Stimulated activated CD8-positive, alpha-beta memory T cell treated with anti-CD3 and anti-CD28 coated beads, Interleukin-2, amount 100 ng/mL, for 48 hours (primary cell): ENCODE measurements at regions not wholly inside any gene's neighbourhood (a gene's known extent, or its start where the extent isn't known, plus 50 kb on each side); places are given as distances from the start of the nearest gene placed in this dataset.
"Not testable (repeated sequence)": the region's sequence is repeated elsewhere in the genome, so short reads cannot be mapped to it uniquely, and the experiment has no call there.

Experiments
- DNase-seq, 2 donors: peaks; one replicate each; pipeline ENCODE4 v3.0.0-alpha.2; 2020; ENCODE audit warnings: low read depth in 2 of 2

GRCh38 chr2:187684174-187684573 is 129.9 kb upstream of the TFPI start:
- DNase-seq, result no peak

- no peak for DNase-seq
These were observed 132.3 kb upstream of the TFPI start for GRCh38 chr2:187686416-187687024.

- DNase-seq, result no peak
These were observed 133.3 kb upstream of the TFPI start for GRCh38 chr2:187687585-187687984.

GRCh38 chr2:187689372-187689771 is 135.1 kb upstream of the TFPI start:
- DNase-seq, result no peak

GRCh38 chr2:187693923-187694322 is 139.7 kb upstream of the TFPI start:
- no peak for DNase-seq

GRCh38 chr2:187696644-187697043 is 142.4 kb upstream of the TFPI start:
- not testable (repeated sequence) for DNase-seq

GRCh38 chr2:187698374-187699110 is 144.3 kb upstream of the TFPI start:
- DNase-seq, result no peak

GRCh38 chr2:187702157-187702556 is 147.9 kb upstream of the TFPI start:
- no peak for DNase-seq

- no peak for DNase-seq
These were observed 154.0 kb upstream of the TFPI start for GRCh38 chr2:187708272-187708671.

- DNase-seq, result no peak
These were observed 154.8 kb upstream of the TFPI start for GRCh38 chr2:187709065-187709464.

- no peak for DNase-seq
These were observed 156.7 kb upstream of the TFPI start for GRCh38 chr2:187710791-187711521.

GRCh38 chr2:187715590-187715989 is 161.4 kb upstream of the TFPI start:
- DNase-seq, result no peak

GRCh38 chr2:187716301-187716700 is 162.1 kb upstream of the TFPI start:
- DNase-seq, result no peak

GRCh38 chr2:187718092-187718491 is 163.9 kb upstream of the TFPI start:
- no peak for DNase-seq

- no peak for DNase-seq
These were observed 165.3 kb upstream of the TFPI start for GRCh38 chr2:187719510-187719909.

- no peak for DNase-seq
These were observed 194.7 kb upstream of the TFPI start for GRCh38 chr2:187748958-187749357.

GRCh38 chr2:187749804-187750431 is 195.7 kb upstream of the TFPI start:
- no peak for DNase-seq

- no peak for DNase-seq
These were observed 214.8 kb upstream of the TFPI start for GRCh38 chr2:187768995-187769394.

GRCh38 chr2:187769437-187769836 is 215.2 kb upstream of the TFPI start:
- DNase-seq, result no peak

GRCh38 chr2:187774551-187775071 is 220.4 kb upstream of the TFPI start:
- no peak for DNase-seq

GRCh38 chr2:187775196-187775595 is 221.0 kb upstream of the TFPI start:
- no peak for DNase-seq

- no peak for DNase-seq
These were observed 221.4 kb upstream of the TFPI start for GRCh38 chr2:187775651-187776050.
